HL-60 (cell line): ENCODE measurements at regions not wholly inside any gene's neighbourhood (a gene's known extent, or its start where the extent isn't known, plus 50 kb on each side); places are given as distances from the start of the nearest gene placed in this dataset.
"Not testable (repeated sequence)": the region's sequence is repeated elsewhere in the genome, so short reads cannot be mapped to it uniquely, and the experiment has no call there.

Experiments used
- POLR2AphosphoS5 ChIP-seq: IDR thresholded peaks from 2 replicates; pipeline ENCODE4 v1.6.1; 2012; ENCODE audit warnings: low read depth
- TF ChIP-seq, protein P1 (sequence below): IDR thresholded peaks from one replicate; pipeline ENCODE4 v1.5.1; 2011; ENCODE audit warnings: low read length, control low read depth, inconsistent platforms; ENCODE audit not compliant: insufficient read depth

DNA sequence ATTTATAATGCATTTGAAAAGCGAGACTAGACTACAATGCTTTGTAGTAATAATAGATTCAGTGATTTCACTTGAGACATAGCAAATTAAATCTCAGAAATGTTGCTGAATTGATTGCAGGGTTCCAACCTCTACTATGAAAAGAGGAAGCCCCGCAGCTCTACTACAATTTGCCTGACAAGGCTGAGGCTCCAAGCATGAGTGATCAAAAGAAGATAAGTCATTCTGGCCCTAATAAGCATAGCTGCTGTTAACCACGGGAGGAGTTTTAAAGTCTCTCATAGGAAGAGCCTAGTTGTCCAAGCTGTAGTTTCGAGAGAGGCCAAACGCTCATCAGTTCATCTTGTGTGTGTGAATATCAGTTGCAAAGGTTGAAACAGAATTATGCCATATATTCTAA lies 920.6 kb downstream of the SPATA31A7 start:
- TF ChIP-seq, protein P1, sequence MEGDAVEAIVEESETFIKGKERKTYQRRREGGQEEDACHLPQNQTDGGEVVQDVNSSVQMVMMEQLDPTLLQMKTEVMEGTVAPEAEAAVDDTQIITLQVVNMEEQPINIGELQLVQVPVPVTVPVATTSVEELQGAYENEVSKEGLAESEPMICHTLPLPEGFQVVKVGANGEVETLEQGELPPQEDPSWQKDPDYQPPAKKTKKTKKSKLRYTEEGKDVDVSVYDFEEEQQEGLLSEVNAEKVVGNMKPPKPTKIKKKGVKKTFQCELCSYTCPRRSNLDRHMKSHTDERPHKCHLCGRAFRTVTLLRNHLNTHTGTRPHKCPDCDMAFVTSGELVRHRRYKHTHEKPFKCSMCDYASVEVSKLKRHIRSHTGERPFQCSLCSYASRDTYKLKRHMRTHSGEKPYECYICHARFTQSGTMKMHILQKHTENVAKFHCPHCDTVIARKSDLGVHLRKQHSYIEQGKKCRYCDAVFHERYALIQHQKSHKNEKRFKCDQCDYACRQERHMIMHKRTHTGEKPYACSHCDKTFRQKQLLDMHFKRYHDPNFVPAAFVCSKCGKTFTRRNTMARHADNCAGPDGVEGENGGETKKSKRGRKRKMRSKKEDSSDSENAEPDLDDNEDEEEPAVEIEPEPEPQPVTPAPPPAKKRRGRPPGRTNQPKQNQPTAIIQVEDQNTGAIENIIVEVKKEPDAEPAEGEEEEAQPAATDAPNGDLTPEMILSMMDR = not testable (repeated sequence)
- not testable (repeated sequence) for TF ChIP-seq POLR2AphosphoS5
